ENCODE measurements at regions not wholly inside any gene's neighbourhood (a gene's known extent, or its start where the extent isn't known, plus 50 kb on each side); places are given as distances from the start of the nearest gene placed in this dataset.

GRCh38 chr15:83358972-83359564, 74.6 kb upstream of the BNC1 start:
- no peak for TF ChIP-seq POLR2A (IDR thresholded peaks at IDR 0.05)
- no peak for TF ChIP-seq CTCF (IDR thresholded peaks at IDR 0.05)

All from uterus (tissue), 2 donors.